ENCODE measurements at regions not wholly inside any gene's neighbourhood (a gene's known extent, or its start where the extent isn't known, plus 50 kb on each side); places are given as distances from the start of the nearest gene placed in this dataset.

- DNase-seq (ENCODE audit: low spot score), result no peak
- TF ChIP-seq CTCF (IDR thresholded peaks at IDR 0.05; ENCODE audit: extremely low read depth, missing control alignments), result no peak
Observed at GRCh38 chr17:15129986-15130385, 135.1 kb downstream of the PMP22 start.

- TF ChIP-seq CTCF (IDR thresholded peaks at IDR 0.05; ENCODE audit: extremely low read depth, missing control alignments), result no peak
- no peak for DNase-seq (ENCODE audit: low spot score)
Observed at GRCh38 chr17:15124746-15125145, 140.4 kb downstream of the PMP22 start.

GRCh38 chr17:15124264-15124595, 140.9 kb downstream of the PMP22 start:
- no peak for TF ChIP-seq CTCF (IDR thresholded peaks at IDR 0.05; ENCODE audit: extremely low read depth, missing control alignments)
- DNase-seq (ENCODE audit: low spot score), result no peak

- DNase-seq (ENCODE audit: low spot score), result no peak
Observed at GRCh38 chr17:15123593-15124263, 141.4 kb downstream of the PMP22 start.

GRCh38 chr17:15122857-15123256, 142.3 kb downstream of the PMP22 start:
- TF ChIP-seq CTCF (IDR thresholded peaks at IDR 0.05; ENCODE audit: extremely low read depth, missing control alignments), result no peak
- no peak for DNase-seq (ENCODE audit: low spot score)

More at GRCh38 chr17:15123593-15124263, 141.4 kb downstream of the PMP22 start:
- no peak for TF ChIP-seq CTCF (IDR thresholded peaks at IDR 0.05; ENCODE audit: extremely low read depth, missing control alignments)

- DNase-seq (ENCODE audit: low spot score), result no peak
Observed at GRCh38 chr17:15121426-15121825, 143.7 kb downstream of the PMP22 start.

GRCh38 chr17:15119968-15120367, 145.2 kb downstream of the PMP22 start:
- no peak for TF ChIP-seq CTCF (IDR thresholded peaks at IDR 0.05; ENCODE audit: extremely low read depth, missing control alignments)
- DNase-seq (ENCODE audit: low spot score), result no peak

More at GRCh38 chr17:15121426-15121825, 143.7 kb downstream of the PMP22 start:
- no peak for TF ChIP-seq CTCF (IDR thresholded peaks at IDR 0.05; ENCODE audit: extremely low read depth, missing control alignments)
